ENCODE measurements at regions not wholly inside any gene's neighbourhood (a gene's known extent, or its start where the extent isn't known, plus 50 kb on each side); places are given as distances from the start of the nearest gene placed in this dataset.

GRCh38 chr2:2848198-2848597 lies 517.1 kb upstream of the MYT1L start:
- Mint-ChIP-seq H3K4me3 (no peak overlapping the region), H3K4me1 (no peaks in the 10 kb centered on the region), H3K36me3 (no peaks in the 10 kb centered on the region), H3K27ac (no peak overlapping the region), H3K27me3 (ENCODE audit: low read depth in 3 of 3) (peaks cover 0 to 2% (median 0%) of the 10 kb centered on the region in 3 donors), H3K9me3 (no peaks in the 10 kb centered on the region)
- no peak for DNase-seq

GRCh38 chr2:2847209-2847676 lies 516.2 kb upstream of the MYT1L start:
- Mint-ChIP-seq H3K9me3 (no peaks in the 10 kb centered on the region), H3K4me3 (no peak overlapping the region), H3K27me3 (ENCODE audit: low read depth in 3 of 3) (peaks cover 0 to 2% (median 0%) of the 10 kb centered on the region in 3 donors), H3K4me1 (no peaks in the 10 kb centered on the region), H3K27ac (no peak overlapping the region), H3K36me3 (no peaks in the 10 kb centered on the region)
- no peak for DNase-seq

- no peaks in the 10 kb centered on the region for H3K9me3 Mint-ChIP-seq
- no peaks in the 10 kb centered on the region for H3K4me1 Mint-ChIP-seq
- DNase-seq, result no peak
- H3K27me3 Mint-ChIP-seq (ENCODE audit: low read depth in 3 of 3), result peaks cover 0 to 2% (median 0%) of the 10 kb centered on the region in 3 donors
- H3K4me3 Mint-ChIP-seq, result no peak overlapping the region
- H3K36me3 Mint-ChIP-seq, result no peaks in the 10 kb centered on the region
- H3K27ac Mint-ChIP-seq, result no peak overlapping the region
Measured at GRCh38 chr2:2846332-2847208, 515.5 kb upstream of the MYT1L start.

- no peak overlapping the region for H3K27ac Mint-ChIP-seq
- H3K4me1 Mint-ChIP-seq, result no peaks in the 10 kb centered on the region
- no peak for DNase-seq
- H3K27me3 Mint-ChIP-seq (ENCODE audit: low read depth in 3 of 3), result peaks cover 0 to 2% (median 0%) of the 10 kb centered on the region in 3 donors
- no peak overlapping the region for H3K4me3 Mint-ChIP-seq
- no peaks in the 10 kb centered on the region for H3K9me3 Mint-ChIP-seq
- H3K36me3 Mint-ChIP-seq, result no peaks in the 10 kb centered on the region
Measured at GRCh38 chr2:2845806-2846315, 514.8 kb upstream of the MYT1L start.

GRCh38 chr2:2845267-2845666 lies 514.2 kb upstream of the MYT1L start:
- Mint-ChIP-seq H3K36me3 (no peaks in the 10 kb centered on the region), H3K27ac (no peak overlapping the region), H3K27me3 (ENCODE audit: low read depth in 3 of 3) (peaks cover 0 to 2% (median 0%) of the 10 kb centered on the region in 3 donors), H3K9me3 (no peaks in the 10 kb centered on the region), H3K4me1 (no peaks in the 10 kb centered on the region), H3K4me3 (no peak overlapping the region)
- DNase-seq, result no peak

GRCh38 chr2:2843969-2844548 lies 513.0 kb upstream of the MYT1L start:
- H3K36me3 Mint-ChIP-seq, result no peaks in the 10 kb centered on the region
- no peak for DNase-seq
- no peak overlapping the region for H3K4me3 Mint-ChIP-seq
- no peaks in the 10 kb centered on the region for H3K4me1 Mint-ChIP-seq
- peaks cover 0 to 3% (median 0%) of the 10 kb centered on the region in 3 donors for H3K27me3 Mint-ChIP-seq (ENCODE audit: low read depth in 3 of 3)
- no peak overlapping the region for H3K27ac Mint-ChIP-seq
- H3K9me3 Mint-ChIP-seq, result no peaks in the 10 kb centered on the region

GRCh38 chr2:2842466-2842865 lies 511.4 kb upstream of the MYT1L start:
- DNase-seq, result no peak
- Mint-ChIP-seq H3K4me1 (no peaks in the 10 kb centered on the region), H3K9me3 (no peaks in the 10 kb centered on the region), H3K27ac (no peak overlapping the region), H3K4me3 (no peak overlapping the region), H3K27me3 (ENCODE audit: low read depth in 3 of 3) (peaks cover 2 to 3% (median 3%) of the 10 kb centered on the region in 3 donors), H3K36me3 (no peaks in the 10 kb centered on the region)

- H3K4me1 Mint-ChIP-seq, result no peaks in the 10 kb centered on the region
- no peak overlapping the region for H3K4me3 Mint-ChIP-seq
- peaks cover 2 to 3% (median 3%) of the 10 kb centered on the region in 3 donors for H3K27me3 Mint-ChIP-seq (ENCODE audit: low read depth in 3 of 3)
- DNase-seq, result no peak
- H3K27ac Mint-ChIP-seq, result no peak overlapping the region
- no peaks in the 10 kb centered on the region for H3K36me3 Mint-ChIP-seq
- no peaks in the 10 kb centered on the region for H3K9me3 Mint-ChIP-seq
Measured at GRCh38 chr2:2840681-2841300, 509.7 kb upstream of the MYT1L start.

GRCh38 chr2:2839782-2840531 lies 508.9 kb upstream of the MYT1L start:
- Mint-ChIP-seq H3K36me3 (no peaks in the 10 kb centered on the region), H3K4me1 (no peaks in the 10 kb centered on the region), H3K27ac (no peak overlapping the region), H3K9me3 (no peaks in the 10 kb centered on the region), H3K4me3 (no peak overlapping the region), H3K27me3 (ENCODE audit: low read depth in 3 of 3) (peaks cover 3 to 4% (median 3%) of the 10 kb centered on the region in 3 donors)
- DNase-seq, result no peak

GRCh38 chr2:2839393-2839781 lies 508.3 kb upstream of the MYT1L start:
- no peak overlapping the region for H3K27ac Mint-ChIP-seq
- no peaks in the 10 kb centered on the region for H3K9me3 Mint-ChIP-seq
- no peak for DNase-seq
- H3K27me3 Mint-ChIP-seq (ENCODE audit: low read depth in 3 of 3), result peaks cover 2 to 4% (median 3%) of the 10 kb centered on the region in 3 donors
- no peak overlapping the region for H3K4me3 Mint-ChIP-seq
- H3K36me3 Mint-ChIP-seq, result no peaks in the 10 kb centered on the region
- H3K4me1 Mint-ChIP-seq, result no peaks in the 10 kb centered on the region

- H3K4me1 Mint-ChIP-seq, result no peaks in the 10 kb centered on the region
- DNase-seq, result no peak
- H3K36me3 Mint-ChIP-seq, result no peaks in the 10 kb centered on the region
- peaks cover 2 to 4% (median 4%) of the 10 kb centered on the region in 3 donors for H3K27me3 Mint-ChIP-seq (ENCODE audit: low read depth in 3 of 3)
- no peak overlapping the region for H3K27ac Mint-ChIP-seq
- H3K4me3 Mint-ChIP-seq, result no peak overlapping the region
- no peaks in the 10 kb centered on the region for H3K9me3 Mint-ChIP-seq
Measured at GRCh38 chr2:2838548-2838845, 507.4 kb upstream of the MYT1L start.

- H3K27ac Mint-ChIP-seq, result no peak overlapping the region
Measured at GRCh38 chr2:2837746-2838547, 506.9 kb upstream of the MYT1L start.

More at GRCh38 chr2:2837746-2838547, 506.9 kb upstream of the MYT1L start:
- H3K4me3 Mint-ChIP-seq, result no peak overlapping the region
- no peaks in the 10 kb centered on the region for H3K4me1 Mint-ChIP-seq
- no peak for DNase-seq
- H3K27me3 Mint-ChIP-seq (ENCODE audit: low read depth in 3 of 3), result peaks cover 2 to 4% (median 4%) of the 10 kb centered on the region in 3 donors
- H3K9me3 Mint-ChIP-seq, result no peaks in the 10 kb centered on the region
- no peaks in the 10 kb centered on the region for H3K36me3 Mint-ChIP-seq
